OCI-LY7 (cell line): ENCODE measurements at regions not wholly inside any gene's neighbourhood (a gene's known extent, or its start where the extent isn't known, plus 50 kb on each side); places are given as distances from the start of the nearest gene placed in this dataset.

ENCODE experiments used
- BruUV-seq: library from RNA; stranded (reverse); fragments of 400-500 nt; replicated peaks from 2 replicates; lab custom pipeline; 2021; lab: Mats Ljungman, UMichigan
- CTCF ChIA-PET: fragments of 300-600 bp; sonication (Branson Sonifier 250); formaldehyde crosslinking; loops from one replicate; lab custom pipeline; 2022; ENCODE audit warnings: antibody characterized with exemption; ENCODE audit not compliant: unreplicated experiment; lab: Charles Lee
- POLR2A ChIA-PET: fragments of 300-600 bp; sonication (Branson Sonifier 250); formaldehyde crosslinking; loops from one replicate; lab custom pipeline; 2022; ENCODE audit warnings: antibody characterized with exemption; lab: Charles Lee
- DNase-seq: peaks from one replicate; pipeline ENCODE4 v3.0.0-alpha.2; 2015; ENCODE audit warnings: low spot score
- H2AFZ ChIP-seq: fragments of 200-600 bp; sonication (generic), shearing (Covaris generic); 2 replicates; pipeline ENCODE4 v1.6.1; 2014; ENCODE audit warnings: mild to moderate bottlenecking, antibody characterized with exemption, low read length, moderate library complexity
- H3K27ac ChIP-seq: fragments of 200-600 bp; sonication (generic); 2 replicates; pipeline ENCODE4 v1.5.1; 2014; ENCODE audit warnings: mixed run types, low read depth, mild to moderate bottlenecking, moderate library complexity, low read length, inconsistent platforms; ENCODE audit not compliant: poor library complexity, severe bottlenecking
- H3K36me3 ChIP-seq: fragments of 200-600 bp; sonication (generic); 2 replicates; pipeline ENCODE4 v1.6.1; 2014; ENCODE audit warnings: mild to moderate bottlenecking, antibody characterized with exemption, low read length, moderate library complexity, mixed read lengths; ENCODE audit not compliant: insufficient read depth
- H3K4me1 ChIP-seq: fragments of 200-600 bp; sonication (generic); 2 replicates; pipeline ENCODE4 v1.5.1; 2014; ENCODE audit warnings: mild to moderate bottlenecking, low read length; ENCODE audit not compliant: insufficient read depth, poor library complexity, severe bottlenecking
- H3K4me2 ChIP-seq: fragments of 200-600 bp; sonication (generic); 2 replicates; pipeline ENCODE4 v1.6.1; 2014; ENCODE audit warnings: mild to moderate bottlenecking, low read length
- H3K4me3 ChIP-seq: fragments of 200-600 bp; sonication (generic); 2 replicates; pipeline ENCODE4 v1.5.1; 2014; ENCODE audit warnings: mild to moderate bottlenecking, low read depth, low read length; ENCODE audit not compliant: poor library complexity, severe bottlenecking
- H3K79me2 ChIP-seq: fragments of 200-600 bp; sonication (generic); 2 replicates; pipeline ENCODE4 v1.6.1; 2016; ENCODE audit warnings: low read depth, mild to moderate bottlenecking, low read length, moderate library complexity, mixed read lengths; ENCODE audit not compliant: insufficient read depth
- H3K9me2 ChIP-seq: fragments of 200-600 bp; sonication (generic); 2 replicates; pipeline ENCODE4 v1.6.1; 2016; ENCODE audit warnings: mild to moderate bottlenecking, low read length, mixed read lengths; ENCODE audit not compliant: insufficient read depth
- H3K9me3 ChIP-seq: fragments of 200-600 bp; sonication (generic); 2 replicates; pipeline ENCODE4 v1.6.1; 2014; ENCODE audit warnings: mild to moderate bottlenecking, mixed run types, low read length, mixed read lengths
- H4K20me1 ChIP-seq: fragments of 200-600 bp; sonication (generic); 2 replicates; pipeline ENCODE4 v1.6.1; 2014; ENCODE audit warnings: mild to moderate bottlenecking, antibody characterized with exemption, low read length, moderate library complexity, mixed read lengths; ENCODE audit not compliant: insufficient read depth
- EZH2phosphoT487 ChIP-seq: fragments of 200-600 bp; sonication (generic); IDR thresholded peaks from 2 replicates; pipeline ENCODE4 v1.6.1; 2018; ENCODE audit warnings: low read depth, borderline replicate concordance, mild to moderate bottlenecking, mixed run types, antibody characterized with exemption, low read length, moderate library complexity, mixed read lengths
- intact Hi-C: fragments of 100-400 bp; cut with micrococcal nuclease; formaldehyde crosslinking; loops from one replicate; pipeline ENCODE4 v1.10.0; 2022; ENCODE audit not compliant: unreplicated experiment
- TF ChIP-seq, protein P1 (sequence below): fragments of 200-600 bp; sonication (generic); conservative IDR thresholded peaks from 2 replicates; pipeline ENCODE4 v1.5.1; 2014; ENCODE audit warnings: mild to moderate bottlenecking, antibody characterized with exemption, low read length, moderate library complexity, mixed read lengths

DNA sequence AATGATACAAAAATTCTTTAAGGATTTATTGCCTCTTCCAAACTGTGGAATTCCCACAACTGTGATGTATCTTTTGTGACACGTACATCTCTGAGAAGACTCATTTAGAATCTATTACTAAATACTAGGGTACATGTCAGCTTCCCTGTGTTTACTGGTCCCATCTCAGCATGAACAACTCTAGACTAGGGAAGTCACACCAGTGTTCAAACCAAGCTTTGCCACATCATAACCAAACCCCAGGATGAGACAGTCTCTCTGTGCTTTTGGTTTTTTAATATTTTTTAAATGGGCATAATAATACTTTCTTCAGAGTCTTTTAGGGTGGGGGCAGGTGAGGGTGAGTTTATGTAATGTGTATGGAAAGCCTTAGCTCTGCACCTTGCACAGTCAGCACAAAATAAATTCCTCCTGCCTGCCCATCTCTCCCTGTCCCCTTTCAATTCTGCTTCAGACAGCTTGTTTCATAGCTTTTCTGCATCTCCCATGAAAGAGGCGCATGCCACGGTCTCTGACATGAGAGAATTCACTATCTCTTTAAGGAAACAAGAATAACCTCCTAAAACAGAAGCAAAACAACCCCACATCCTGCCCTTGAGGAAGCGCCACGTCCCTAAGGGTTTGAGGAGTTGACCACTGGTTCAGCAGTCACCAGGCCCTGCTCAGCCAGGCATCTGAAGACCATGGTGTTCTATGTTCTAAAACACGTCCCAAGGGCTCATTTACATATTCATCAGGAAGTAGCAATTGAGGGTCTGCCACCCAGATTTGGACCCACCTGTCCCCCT is 174.5 kb downstream of the USP12 start:
- Histone ChIP-seq H4K20me1 (no peaks in the 10 kb centered on the region), H3K36me3 (no peaks in the 10 kb centered on the region; the same call in 1 of the 2 replicates), H3K4me2 (peak overlapping the region; percentile 49), H2AFZ (no peak overlapping the region), H3K79me2 (no peaks in the 10 kb centered on the region), H3K4me1 (peaks cover 15% of the 10 kb centered on the region), H3K9me2 (peaks cover 3% of the 10 kb centered on the region; the same call in 1 of the 2 replicates), H3K9me3 (peaks cover 10% of the 10 kb centered on the region), H3K27ac (no peak overlapping the region), H3K4me3 (peak overlapping the region; percentile 10)
- peak; percentile 75 for DNase-seq
- ChIA-PET POLR2A (interaction anchor here (0.6 to 1.8 kb wide), 10 partner anchors 12 to 1667 kb away, joined by 3 to 14 read pairs (median 4); no protein-coding TSS in a partner anchor), CTCF (no interaction called here)
- intact Hi-C loops, result loop anchor here (5.0 kb wide), 1 partner anchor 175 kb away; the partner anchor contains the start of gene USP12
- no peak for TF ChIP-seq EZH2phosphoT487
- TF ChIP-seq, protein P1, sequence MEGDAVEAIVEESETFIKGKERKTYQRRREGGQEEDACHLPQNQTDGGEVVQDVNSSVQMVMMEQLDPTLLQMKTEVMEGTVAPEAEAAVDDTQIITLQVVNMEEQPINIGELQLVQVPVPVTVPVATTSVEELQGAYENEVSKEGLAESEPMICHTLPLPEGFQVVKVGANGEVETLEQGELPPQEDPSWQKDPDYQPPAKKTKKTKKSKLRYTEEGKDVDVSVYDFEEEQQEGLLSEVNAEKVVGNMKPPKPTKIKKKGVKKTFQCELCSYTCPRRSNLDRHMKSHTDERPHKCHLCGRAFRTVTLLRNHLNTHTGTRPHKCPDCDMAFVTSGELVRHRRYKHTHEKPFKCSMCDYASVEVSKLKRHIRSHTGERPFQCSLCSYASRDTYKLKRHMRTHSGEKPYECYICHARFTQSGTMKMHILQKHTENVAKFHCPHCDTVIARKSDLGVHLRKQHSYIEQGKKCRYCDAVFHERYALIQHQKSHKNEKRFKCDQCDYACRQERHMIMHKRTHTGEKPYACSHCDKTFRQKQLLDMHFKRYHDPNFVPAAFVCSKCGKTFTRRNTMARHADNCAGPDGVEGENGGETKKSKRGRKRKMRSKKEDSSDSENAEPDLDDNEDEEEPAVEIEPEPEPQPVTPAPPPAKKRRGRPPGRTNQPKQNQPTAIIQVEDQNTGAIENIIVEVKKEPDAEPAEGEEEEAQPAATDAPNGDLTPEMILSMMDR, result no peak
- no TSS peak for BruUV-seq

DNA sequence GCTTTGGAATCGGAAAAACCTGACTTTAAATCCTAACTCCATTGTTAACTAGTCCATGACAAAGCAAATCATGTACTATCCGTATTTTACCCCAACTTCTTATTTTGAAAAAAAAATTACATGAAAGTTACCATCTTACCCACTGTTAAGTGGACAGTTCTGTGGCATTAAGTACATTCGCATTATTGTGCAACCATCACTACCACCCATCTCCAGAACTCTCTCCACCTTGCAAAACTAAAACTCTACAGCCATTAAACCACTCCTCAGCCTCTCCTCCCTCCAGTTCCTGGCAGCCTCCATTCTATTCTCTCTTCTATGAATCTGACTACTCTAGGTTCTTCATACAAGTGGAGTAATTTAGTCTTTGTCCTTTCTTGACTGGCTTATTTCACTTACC is 176.5 kb downstream of the USP12 start:
- no TSS peak for BruUV-seq
- peaks cover 10% of the 10 kb centered on the region for H3K9me3 ChIP-seq
- no peak overlapping the region for H3K4me2 ChIP-seq
- no peak overlapping the region for H2AFZ ChIP-seq
- peaks cover 3% of the 10 kb centered on the region; the same call in 1 of the 2 replicates for H3K9me2 ChIP-seq
- H3K4me1 ChIP-seq, result peaks cover 15% of the 10 kb centered on the region
- no peak for DNase-seq
- ChIA-PET POLR2A (no interaction called here), CTCF (no interaction called here)
- H3K27ac ChIP-seq, result no peak overlapping the region
- intact Hi-C loops, result loop anchor here (5.0 kb wide), 1 partner anchor 177 kb away; the partner anchor contains the start of gene USP12
- no peaks in the 10 kb centered on the region for H3K79me2 ChIP-seq
- no peak overlapping the region for H3K4me3 ChIP-seq
- no peaks in the 10 kb centered on the region; the same call in 1 of the 2 replicates for H3K36me3 ChIP-seq
- no peaks in the 10 kb centered on the region for H4K20me1 ChIP-seq
- TF ChIP-seq, protein P1, result no peak
- no peak for TF ChIP-seq EZH2phosphoT487

DNA sequence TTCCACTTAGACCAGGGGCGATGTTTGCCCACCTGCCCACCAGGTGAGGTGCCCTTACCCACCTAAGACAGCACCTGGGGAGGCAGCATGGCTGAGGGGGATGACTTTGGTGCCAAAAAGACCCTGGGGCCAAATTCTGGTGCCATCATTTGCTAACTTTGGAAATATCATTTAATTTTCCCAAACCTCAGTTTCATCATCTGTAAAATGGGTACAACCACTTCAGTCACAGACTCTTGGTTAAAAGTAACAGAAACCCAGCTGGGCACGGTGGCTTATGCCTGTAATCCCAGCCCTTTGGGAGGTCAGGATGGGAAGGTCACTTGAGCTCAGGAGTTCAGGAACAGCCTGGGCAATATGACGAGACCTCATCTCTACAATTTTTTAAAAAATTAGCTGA is 177.8 kb downstream of the USP12 start:
- Histone ChIP-seq H3K9me3 (peaks cover 10% of the 10 kb centered on the region), H3K4me3 (no peak overlapping the region), H3K36me3 (no peaks in the 10 kb centered on the region; the same call in 1 of the 2 replicates), H3K4me1 (peaks cover 15% of the 10 kb centered on the region), H3K4me2 (no peak overlapping the region), H3K79me2 (no peaks in the 10 kb centered on the region), H3K27ac (no peak overlapping the region), H2AFZ (no peak overlapping the region), H3K9me2 (peaks cover 3% of the 10 kb centered on the region; the same call in 1 of the 2 replicates), H4K20me1 (no peaks in the 10 kb centered on the region)
- DNase-seq, result no peak
- no TSS peak for BruUV-seq
- ChIA-PET CTCF (no interaction called here), POLR2A (interaction anchor here (1.2 kb wide), 1 partner anchor 8 kb away, joined by 3 read pairs; no protein-coding TSS in a partner anchor)
- intact Hi-C loops, result no loop called here
- TF ChIP-seq, protein P1, result no peak
- no peak for TF ChIP-seq EZH2phosphoT487
